Activated CD8-positive, alpha-beta memory T cell treated with anti-CD3 and anti-CD28 coated beads, Interleukin-2, amount 50 U/mL, for 48 hours (primary cell): ENCODE measurements at regions not wholly inside any gene's neighbourhood (a gene's known extent, or its start where the extent isn't known, plus 50 kb on each side); places are given as distances from the start of the nearest gene placed in this dataset.
"Not testable (repeated sequence)": the region's sequence is repeated elsewhere in the genome, so short reads cannot be mapped to it uniquely, and the experiment has no call there.

Source experiments
- DNase-seq: peaks from one replicate; pipeline ENCODE4 v3.0.0-alpha.2; 2020

DNA sequence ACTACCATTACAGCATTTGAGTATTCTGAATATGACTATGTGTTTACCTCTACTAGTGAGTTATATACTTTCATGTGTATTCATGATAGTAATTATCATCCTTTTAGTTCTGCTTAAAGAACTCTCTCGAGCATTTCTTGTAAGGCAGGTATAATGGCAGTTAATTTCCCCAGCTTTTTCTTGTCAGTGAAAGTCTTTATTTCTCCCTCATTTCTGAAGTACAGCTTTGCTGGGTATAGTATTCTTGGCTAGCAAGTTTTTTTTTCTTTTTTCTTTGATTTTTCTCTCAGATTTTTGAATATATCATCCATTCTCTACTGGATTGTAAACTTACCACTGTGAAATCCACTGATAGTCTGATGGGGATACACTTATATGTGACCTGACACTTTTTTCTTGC, 165.9 kb upstream of the ARHGAP5 start:
- DNase-seq, result no peak

DNA sequence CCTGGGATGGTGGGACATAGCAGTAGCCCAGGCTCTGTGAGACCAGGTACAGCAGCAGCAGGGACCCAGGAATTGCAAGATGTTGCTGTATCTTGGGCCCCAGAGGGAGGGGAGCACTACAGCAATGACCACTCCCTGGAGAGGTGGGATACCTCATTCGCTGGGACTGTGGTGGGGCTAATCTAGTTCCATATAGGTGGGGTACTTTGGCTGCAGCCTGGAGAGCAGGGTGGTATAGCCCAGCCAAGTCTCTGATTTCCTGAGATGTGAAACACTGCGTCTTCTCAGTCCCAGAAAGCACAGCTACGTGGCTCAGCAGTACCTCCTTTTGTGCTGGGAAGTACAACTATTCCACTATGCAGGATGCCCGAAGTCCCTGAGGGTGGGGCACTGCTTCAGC, 163.7 kb upstream of the ARHGAP5 start:
- no peak for DNase-seq

DNA sequence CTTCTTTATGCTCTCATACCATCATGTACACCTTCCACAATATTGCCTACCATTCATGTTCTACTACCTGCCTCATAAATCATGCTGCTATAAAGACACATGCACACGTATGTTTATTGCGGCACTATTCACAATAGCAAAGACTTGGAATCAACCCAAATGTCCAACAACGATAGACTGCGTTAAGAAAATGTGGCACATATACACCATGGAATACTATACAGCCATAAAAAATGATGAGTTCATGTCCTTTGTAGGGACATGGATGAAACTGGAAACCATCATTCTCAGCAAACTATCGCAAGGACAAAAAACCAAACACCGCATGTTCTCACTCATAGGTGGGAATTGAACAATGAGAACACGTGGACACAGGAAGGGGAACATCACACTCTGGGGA, 158.8 kb upstream of the ARHGAP5 start:
- not testable (repeated sequence) for DNase-seq

- DNase-seq, result no peak
Measured at GRCh38 chr14:31920001-31920400, 157.1 kb upstream of the ARHGAP5 start.

DNA sequence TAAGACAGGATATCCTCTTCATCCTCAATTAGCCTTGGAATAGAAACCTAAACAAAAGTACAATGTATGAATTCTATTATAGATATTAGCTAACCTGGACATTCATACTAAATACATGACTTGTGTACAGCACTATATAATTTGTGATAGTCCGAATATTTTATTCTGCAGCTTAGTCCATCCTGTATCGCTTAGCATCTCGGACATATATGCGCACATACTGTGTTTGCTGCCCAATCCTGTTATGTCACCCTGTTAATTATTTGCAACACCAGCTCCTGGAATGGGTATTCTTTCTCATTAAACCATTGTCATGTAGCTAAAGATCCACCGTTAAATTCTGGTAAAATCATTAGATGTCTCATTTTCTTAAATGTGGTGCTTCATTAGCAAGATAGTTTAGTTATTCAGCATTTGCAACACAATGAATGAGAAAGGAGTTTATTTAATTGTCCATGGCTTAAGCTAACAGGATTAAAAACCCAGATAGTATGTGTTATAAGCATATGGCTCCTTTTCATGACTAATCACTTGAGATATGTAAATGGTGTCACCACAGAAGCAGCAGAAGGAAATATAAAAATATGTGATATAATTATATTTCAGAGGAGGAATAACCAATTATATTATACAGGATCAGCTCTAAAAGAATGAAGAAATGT, 156.0 kb upstream of the ARHGAP5 start:
- no peak for DNase-seq

- DNase-seq, result no peak
Measured at GRCh38 chr14:31921721-31922120, 155.4 kb upstream of the ARHGAP5 start.

GRCh38 chr14:31926123-31926522, 151.0 kb upstream of the ARHGAP5 start:
- DNase-seq, result no peak

GRCh38 chr14:31926652-31927347, 150.3 kb upstream of the ARHGAP5 start:
- no peak for DNase-seq

DNA sequence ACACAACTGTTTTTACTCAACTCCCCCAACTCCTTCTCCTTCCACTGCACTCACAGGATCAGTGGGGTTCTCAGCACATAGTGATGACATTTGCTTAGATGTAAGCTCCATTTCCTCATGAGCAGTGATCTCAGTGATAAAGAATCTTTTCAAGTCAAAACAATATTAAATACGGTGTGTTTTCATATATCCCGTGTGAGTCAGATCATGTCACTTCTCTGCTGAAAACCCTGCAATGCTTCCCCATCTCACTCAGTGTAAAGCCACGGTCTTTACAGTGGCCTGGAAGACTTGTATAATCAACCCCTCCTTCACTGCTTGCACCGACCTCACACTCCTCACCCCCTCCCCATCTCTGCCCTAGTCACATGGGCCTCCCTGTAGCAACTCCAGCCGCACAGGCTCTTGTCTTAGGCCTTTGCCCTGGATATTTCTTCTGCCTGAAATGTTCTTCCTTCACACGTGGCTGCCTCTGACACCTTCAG, 149.7 kb upstream of the ARHGAP5 start:
- DNase-seq, result no peak

GRCh38 chr14:31930070-31930469, 147.0 kb upstream of the ARHGAP5 start:
- DNase-seq, result no peak

DNA sequence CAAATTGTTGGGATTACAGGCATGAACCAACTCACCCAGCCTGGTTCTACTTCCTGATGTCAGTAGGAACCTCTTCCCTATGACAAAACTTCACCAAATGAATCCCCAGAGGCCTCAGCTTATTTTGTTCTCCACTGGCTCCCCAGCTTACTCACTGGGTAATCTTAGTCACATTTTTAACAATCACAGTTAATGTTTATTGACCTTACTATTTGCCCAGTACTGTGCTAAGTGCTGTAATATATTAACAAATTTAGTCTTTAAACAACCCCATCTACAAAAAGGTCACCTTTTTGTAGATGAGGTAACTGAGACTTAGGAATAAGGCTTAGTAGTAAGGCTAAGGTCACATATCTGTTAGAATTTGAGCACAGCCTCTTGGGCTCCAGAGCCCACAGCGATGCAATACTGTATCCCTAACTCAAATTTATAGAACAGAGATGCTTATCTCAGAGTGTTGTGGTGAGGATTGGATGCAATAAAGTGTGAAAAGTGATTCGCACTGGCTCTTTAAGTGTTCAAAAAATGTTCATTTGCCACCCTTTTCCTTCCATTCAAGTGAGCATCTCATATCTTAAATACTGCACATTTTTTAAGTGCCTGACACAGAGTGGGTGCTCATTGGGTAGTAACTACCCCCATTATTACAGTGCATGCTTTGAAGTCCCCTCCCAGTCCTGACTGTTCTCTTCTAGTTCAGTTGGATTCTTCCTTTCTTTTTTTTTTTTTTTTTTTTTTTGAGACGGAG, 146.4 kb upstream of the ARHGAP5 start:
- DNase-seq, result no peak

DNA sequence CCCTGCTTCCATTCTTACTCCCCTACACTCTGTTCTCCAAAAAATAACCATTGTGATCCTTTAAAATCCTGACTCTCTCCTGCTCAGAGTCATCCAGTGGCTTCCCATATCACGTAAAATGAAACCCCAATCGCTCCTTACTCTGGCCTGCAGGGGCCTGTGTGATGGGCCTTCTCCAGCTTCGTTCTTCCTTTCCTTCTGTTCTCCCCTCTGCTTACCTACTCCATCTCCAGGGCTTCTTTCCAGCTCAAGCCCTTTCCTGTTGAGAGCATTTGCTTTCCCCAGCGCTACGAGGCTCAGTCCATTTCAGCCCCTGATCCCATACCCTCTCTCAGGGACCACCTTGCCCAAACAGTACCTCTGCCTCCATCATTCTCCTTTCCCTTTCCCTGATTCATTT, 144.4 kb upstream of the ARHGAP5 start:
- no peak for DNase-seq

- DNase-seq, result no peak
Measured at GRCh38 chr14:31933716-31934115, 143.4 kb upstream of the ARHGAP5 start.

GRCh38 chr14:31934767-31935266, 142.3 kb upstream of the ARHGAP5 start:
- no peak for DNase-seq

DNA sequence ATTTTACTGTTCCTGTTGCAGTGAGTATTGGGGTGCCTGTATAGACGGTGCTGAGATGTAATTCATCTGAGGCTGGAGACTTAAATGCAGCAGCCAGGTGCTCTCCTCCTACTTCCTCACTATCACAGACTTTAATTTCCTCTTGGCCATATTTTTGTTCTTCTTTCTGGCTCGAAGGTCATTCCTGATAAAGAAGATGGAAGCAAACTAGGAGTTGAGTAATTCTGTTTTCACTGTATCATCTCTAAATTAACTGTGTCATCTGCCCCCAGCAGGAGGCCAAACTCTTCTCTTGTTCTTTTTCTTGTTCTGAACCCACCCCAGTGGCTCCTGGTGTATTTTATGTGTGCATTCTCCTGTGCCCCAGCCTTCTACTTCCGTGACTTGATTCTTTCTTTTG, 141.7 kb upstream of the ARHGAP5 start:
- DNase-seq, result no peak

GRCh38 chr14:31936115-31936514, 141.0 kb upstream of the ARHGAP5 start:
- DNase-seq, result no peak

DNA sequence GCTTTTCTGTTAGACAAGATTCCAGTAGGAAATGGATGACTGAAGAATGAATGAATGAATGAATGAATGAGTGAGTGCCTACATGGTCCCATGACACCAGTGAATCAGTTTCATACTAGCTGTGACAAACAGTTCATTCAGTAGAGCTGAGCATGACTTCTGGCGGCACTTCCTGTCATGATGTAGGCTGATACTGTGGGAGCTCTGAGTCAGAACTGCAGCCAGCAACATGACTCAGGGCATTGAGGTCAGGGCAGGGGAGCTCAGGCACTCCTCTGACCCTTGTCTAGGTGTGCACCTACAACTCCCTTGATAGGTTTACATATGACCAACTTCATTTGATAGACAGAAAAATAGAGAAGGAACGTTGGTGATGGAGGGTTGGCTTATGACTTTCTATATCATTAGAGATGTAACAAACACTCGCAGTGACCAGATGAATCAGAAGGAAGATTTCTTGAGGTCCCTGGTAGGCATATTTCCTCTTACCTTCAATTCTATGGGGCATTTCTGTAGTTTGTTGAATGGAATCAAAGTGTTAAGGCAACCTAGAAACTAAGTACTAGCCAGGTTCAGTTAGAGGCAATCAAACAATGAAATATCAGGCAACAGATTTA, 139.3 kb upstream of the ARHGAP5 start:
- DNase-seq, result peak; percentile 78

DNA sequence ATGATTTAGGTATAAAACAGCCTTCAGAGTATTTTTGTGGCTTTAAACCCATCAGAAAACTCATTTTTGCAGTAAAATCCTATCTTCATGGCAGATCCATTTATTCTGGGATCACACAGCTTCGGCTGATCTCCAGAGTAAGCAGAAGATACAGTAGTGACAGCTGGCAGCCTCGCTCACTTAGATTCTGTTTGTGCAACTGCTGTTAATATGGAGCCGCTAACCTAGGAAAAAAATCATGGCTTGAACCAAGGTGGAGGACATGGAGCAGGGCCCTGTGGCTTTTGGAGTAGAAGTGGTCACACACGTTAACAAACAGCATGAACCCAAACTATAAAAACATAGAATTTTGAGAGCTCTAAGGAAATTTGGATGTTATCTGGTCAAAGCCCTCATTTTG, 137.2 kb upstream of the ARHGAP5 start:
- DNase-seq, result no peak

DNA sequence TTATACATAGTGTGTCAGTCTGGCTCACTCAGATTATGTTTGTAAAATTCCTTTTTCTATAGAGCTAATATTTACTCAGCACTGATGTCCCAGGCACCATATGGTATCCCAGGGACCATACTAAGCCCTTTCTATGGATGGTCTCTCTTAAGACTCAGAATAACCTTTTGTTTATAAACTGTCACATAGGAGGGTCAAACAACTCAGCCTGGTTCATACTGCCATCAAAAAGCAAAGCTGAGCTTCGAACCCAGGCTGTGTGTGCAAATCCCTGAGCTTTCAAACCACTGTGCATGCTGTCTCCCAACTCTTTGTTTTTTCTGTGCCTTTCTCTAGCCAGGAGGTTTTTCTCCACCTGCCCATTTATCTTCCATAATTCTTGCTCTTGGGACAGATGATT, 135.6 kb upstream of the ARHGAP5 start:
- no peak for DNase-seq

- no peak for DNase-seq
Measured at GRCh38 chr14:31942166-31942841, 134.8 kb upstream of the ARHGAP5 start.

GRCh38 chr14:31943217-31943799, 133.8 kb upstream of the ARHGAP5 start:
- no peak for DNase-seq

DNA sequence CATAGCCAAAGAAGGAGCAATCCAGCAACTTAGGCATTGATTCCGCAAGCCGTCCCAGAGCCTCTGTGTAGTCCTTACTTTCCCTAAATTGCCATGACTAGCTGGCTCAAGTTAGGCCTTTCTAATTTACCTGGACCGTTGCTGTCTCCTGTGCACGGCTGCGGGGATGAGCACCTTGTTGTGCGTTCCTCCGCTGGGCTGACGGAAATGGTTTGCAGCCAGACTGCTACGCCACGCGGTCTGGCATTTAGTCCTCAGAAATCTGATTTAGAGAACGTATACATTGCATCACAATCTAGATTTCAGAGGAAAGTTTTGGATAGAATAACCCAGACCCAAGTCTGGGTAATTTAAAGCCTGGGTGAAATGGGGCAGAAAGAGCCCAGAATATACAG, 133.2 kb upstream of the ARHGAP5 start:
- no peak for DNase-seq
